ENCODE measurements at regions not wholly inside any gene's neighbourhood (a gene's known extent, or its start where the extent isn't known, plus 50 kb on each side); places are given as distances from the start of the nearest gene placed in this dataset.

- no peak for TF ChIP-seq CTCF (IDR thresholded peaks at IDR 0.05; ENCODE audit: insufficient read depth, low read depth, low read length)
- no peak for TF ChIP-seq EZH2 (IDR thresholded peaks at IDR 0.05; ENCODE audit: insufficient read depth, low read length)
Observed at GRCh38 chr20:6333110-6333509, 210.3 kb upstream of the FERMT1 start.

Data from astrocyte (in vitro differentiated cells and primary cell).